Ishikawa (cell line): ENCODE measurements at regions not wholly inside any gene's neighbourhood (a gene's known extent, or its start where the extent isn't known, plus 50 kb on each side); places are given as distances from the start of the nearest gene placed in this dataset.

Experiments used
- CEBPB ChIP-seq: IDR thresholded peaks from 2 replicates; pipeline ENCODE4 v1.6.1; 2012
- CREB1 ChIP-seq: IDR thresholded peaks from 2 replicates; pipeline ENCODE4 v1.6.1; 2012; ENCODE audit warnings: low read depth
- EGR1 ChIP-seq: IDR thresholded peaks from 2 replicates; pipeline ENCODE4 v1.6.1; 2012
- EP300 ChIP-seq: IDR thresholded peaks from 2 replicates; pipeline ENCODE4 v1.6.1; 2012; ENCODE audit warnings: borderline replicate concordance
- FOXM1 ChIP-seq: IDR thresholded peaks from 2 replicates; pipeline ENCODE4 v1.6.1; 2012; ENCODE audit warnings: low read depth, borderline replicate concordance
- NFIC ChIP-seq: IDR thresholded peaks from 2 replicates; pipeline ENCODE4 v1.6.1; 2012
- RAD21 ChIP-seq: IDR thresholded peaks from 2 replicates; pipeline ENCODE4 v1.6.1; 2012; ENCODE audit warnings: low read depth
- TAF1 ChIP-seq: IDR thresholded peaks from 2 replicates; pipeline ENCODE4 v1.6.1; 2012; ENCODE audit warnings: low read depth, mild to moderate bottlenecking
- TCF12 ChIP-seq: IDR thresholded peaks from 2 replicates; pipeline ENCODE4 v1.6.1; 2012; ENCODE audit warnings: low read depth
- TEAD4 ChIP-seq: IDR thresholded peaks from 2 replicates; pipeline ENCODE4 v1.6.1; 2012
- YY1 ChIP-seq: IDR thresholded peaks from 2 replicates; pipeline ENCODE4 v1.6.1; 2012; ENCODE audit warnings: low read depth
- ZBTB7A ChIP-seq: IDR thresholded peaks from 2 replicates; pipeline ENCODE4 v1.6.1; 2012; ENCODE audit warnings: low read depth
- TF ChIP-seq, protein P1 (sequence below): IDR thresholded peaks from 2 replicates; pipeline ENCODE4 v1.6.1; 2012
- TF ChIP-seq, protein P2 (sequence below): IDR thresholded peaks from 2 replicates; pipeline ENCODE4 v1.6.1; 2012
- TF ChIP-seq, protein P3 (sequence below): IDR thresholded peaks from 2 replicates; pipeline ENCODE4 v1.6.1; 2012; ENCODE audit warnings: low read depth, mild to moderate bottlenecking

DNA sequence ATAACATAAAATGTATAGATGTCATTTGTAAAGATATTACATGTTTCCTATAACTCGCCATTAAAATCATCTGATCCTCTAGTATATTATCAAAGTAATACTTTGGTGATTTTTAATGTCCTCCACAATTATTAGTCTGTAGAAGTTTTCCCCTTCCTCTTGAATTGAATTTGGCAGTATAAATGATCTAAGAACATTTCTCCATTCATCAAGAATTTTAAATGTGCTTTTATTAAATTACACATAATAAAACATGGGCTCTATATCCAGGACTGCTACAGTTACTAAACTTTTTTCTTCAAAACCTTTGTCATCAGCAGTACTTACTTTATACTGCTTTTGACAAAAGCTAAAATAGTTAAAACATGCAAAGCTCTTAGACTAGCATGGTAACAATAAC is 315.4 kb upstream of the ZC3H15 start:
- TF ChIP-seq CEBPB (no peak), CREB1 (no peak), NFIC (no peak), TCF12 (no peak), TAF1 (no peak), RAD21 (no peak), ZBTB7A (no peak), FOXM1 (no peak), EGR1 (no peak), EP300 (no peak), TEAD4 (no peak), YY1 (no peak)
- TF ChIP-seq, protein P1, sequence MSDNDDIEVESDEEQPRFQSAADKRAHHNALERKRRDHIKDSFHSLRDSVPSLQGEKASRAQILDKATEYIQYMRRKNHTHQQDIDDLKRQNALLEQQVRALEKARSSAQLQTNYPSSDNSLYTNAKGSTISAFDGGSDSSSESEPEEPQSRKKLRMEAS = no peak
- TF ChIP-seq, protein P2, sequence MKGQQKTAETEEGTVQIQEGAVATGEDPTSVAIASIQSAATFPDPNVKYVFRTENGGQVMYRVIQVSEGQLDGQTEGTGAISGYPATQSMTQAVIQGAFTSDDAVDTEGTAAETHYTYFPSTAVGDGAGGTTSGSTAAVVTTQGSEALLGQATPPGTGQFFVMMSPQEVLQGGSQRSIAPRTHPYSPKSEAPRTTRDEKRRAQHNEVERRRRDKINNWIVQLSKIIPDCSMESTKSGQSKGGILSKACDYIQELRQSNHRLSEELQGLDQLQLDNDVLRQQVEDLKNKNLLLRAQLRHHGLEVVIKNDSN = no peak
- TF ChIP-seq, protein P3, sequence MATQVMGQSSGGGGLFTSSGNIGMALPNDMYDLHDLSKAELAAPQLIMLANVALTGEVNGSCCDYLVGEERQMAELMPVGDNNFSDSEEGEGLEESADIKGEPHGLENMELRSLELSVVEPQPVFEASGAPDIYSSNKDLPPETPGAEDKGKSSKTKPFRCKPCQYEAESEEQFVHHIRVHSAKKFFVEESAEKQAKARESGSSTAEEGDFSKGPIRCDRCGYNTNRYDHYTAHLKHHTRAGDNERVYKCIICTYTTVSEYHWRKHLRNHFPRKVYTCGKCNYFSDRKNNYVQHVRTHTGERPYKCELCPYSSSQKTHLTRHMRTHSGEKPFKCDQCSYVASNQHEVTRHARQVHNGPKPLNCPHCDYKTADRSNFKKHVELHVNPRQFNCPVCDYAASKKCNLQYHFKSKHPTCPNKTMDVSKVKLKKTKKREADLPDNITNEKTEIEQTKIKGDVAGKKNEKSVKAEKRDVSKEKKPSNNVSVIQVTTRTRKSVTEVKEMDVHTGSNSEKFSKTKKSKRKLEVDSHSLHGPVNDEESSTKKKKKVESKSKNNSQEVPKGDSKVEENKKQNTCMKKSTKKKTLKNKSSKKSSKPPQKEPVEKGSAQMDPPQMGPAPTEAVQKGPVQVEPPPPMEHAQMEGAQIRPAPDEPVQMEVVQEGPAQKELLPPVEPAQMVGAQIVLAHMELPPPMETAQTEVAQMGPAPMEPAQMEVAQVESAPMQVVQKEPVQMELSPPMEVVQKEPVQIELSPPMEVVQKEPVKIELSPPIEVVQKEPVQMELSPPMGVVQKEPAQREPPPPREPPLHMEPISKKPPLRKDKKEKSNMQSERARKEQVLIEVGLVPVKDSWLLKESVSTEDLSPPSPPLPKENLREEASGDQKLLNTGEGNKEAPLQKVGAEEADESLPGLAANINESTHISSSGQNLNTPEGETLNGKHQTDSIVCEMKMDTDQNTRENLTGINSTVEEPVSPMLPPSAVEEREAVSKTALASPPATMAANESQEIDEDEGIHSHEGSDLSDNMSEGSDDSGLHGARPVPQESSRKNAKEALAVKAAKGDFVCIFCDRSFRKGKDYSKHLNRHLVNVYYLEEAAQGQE = no peak

DNA sequence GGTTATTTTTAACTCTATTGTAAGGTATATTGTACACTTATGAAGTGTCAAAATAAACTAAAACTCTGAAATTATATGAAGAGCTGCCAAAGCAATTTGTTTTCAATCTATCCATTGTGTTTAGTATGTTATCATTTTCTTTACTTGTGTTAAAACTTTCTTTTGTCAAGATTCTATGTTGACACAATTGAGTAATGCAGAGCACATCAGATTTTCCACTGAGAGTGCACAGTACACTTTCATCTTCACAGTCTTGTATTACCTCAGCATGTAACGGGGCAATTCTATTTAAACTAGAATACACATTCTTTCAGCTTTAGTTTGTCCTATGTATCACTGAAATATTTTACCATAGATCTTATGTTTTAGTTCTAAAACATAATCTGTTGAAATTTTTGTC is 304.4 kb upstream of the ZC3H15 start:
- TF ChIP-seq CEBPB = no peak
- no peak for TF ChIP-seq ZBTB7A
- TF ChIP-seq, protein P3 = no peak
- TF ChIP-seq, protein P1 = no peak
- no peak for TF ChIP-seq RAD21
- no peak for TF ChIP-seq TAF1
- TF ChIP-seq TEAD4 = no peak
- no peak for TF ChIP-seq CREB1
- no peak for TF ChIP-seq EGR1
- TF ChIP-seq, protein P2 = no peak
- no peak for TF ChIP-seq NFIC
- no peak for TF ChIP-seq EP300
- no peak for TF ChIP-seq TCF12

DNA sequence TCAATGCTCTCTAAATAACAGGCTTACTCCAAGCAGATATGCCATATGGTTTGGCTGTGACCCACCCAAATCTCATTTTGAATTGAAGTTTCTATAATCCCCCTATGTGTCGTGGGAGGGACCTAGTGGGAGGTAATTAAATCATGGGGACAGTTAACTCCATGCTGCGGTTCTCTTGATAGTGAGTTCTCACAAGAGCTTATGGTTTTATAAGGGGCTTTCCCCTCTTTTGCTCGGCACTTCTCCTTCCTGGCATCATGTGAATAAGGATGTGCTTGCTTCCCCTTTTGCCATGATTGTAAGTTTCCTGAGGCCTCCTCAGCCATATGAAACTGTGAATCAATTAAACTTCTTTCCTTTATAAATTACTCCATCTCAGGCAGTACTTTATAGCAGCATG is 302.7 kb upstream of the ZC3H15 start:
- no peak for TF ChIP-seq EGR1
- no peak for TF ChIP-seq TCF12
- TF ChIP-seq CEBPB = no peak
- TF ChIP-seq, protein P3 = no peak
- TF ChIP-seq TAF1 = no peak
- TF ChIP-seq RAD21 = no peak
- TF ChIP-seq EP300 = no peak
- TF ChIP-seq, protein P1 = no peak

DNA sequence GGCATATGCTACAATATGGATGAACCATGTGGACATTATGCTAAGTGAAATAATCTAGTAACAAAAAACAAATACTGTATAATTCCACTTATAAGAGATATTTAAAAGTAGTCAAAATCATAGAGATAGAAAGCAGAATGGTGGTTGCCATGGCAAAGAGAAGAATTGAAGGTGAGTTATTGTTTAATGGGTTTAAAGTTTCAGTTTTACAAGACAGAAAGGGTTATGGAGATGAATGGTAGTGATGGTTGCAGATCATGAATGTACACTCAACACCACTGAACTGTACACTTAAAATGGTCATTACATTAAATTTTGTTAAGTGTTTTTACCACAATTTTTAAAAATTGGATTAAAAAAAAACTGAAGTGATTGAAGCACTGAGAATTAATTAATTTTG is 298.2 kb upstream of the ZC3H15 start:
- TF ChIP-seq, protein P2 = no peak
- TF ChIP-seq CREB1 (no peak), FOXM1 (no peak), YY1 (no peak), EP300 (no peak), EGR1 (no peak), NFIC (no peak), TEAD4 (no peak), CEBPB (no peak), RAD21 (no peak), ZBTB7A (no peak)
- TF ChIP-seq, protein P1 = no peak
- TF ChIP-seq, protein P3 = no peak
